ENCODE measurements at regions not wholly inside any gene's neighbourhood (a gene's known extent, or its start where the extent isn't known, plus 50 kb on each side); places are given as distances from the start of the nearest gene placed in this dataset.
"Not testable (repeated sequence)": the region's sequence is repeated elsewhere in the genome, so short reads cannot be mapped to it uniquely, and the experiment has no call there.

- Mint-ChIP-seq H3K9me3 (peaks cover 2% of the 10 kb centered on the region), H3K4me1 (ENCODE audit: low read depth) (no peaks in the 10 kb centered on the region), H3K36me3 (ENCODE audit: low read depth) (no peaks in the 10 kb centered on the region), H3K27me3 (ENCODE audit: low read depth) (no peaks in the 10 kb centered on the region), H3K27ac (no peak overlapping the region), H3K4me3 (no peak overlapping the region)
- CTCF ChIA-PET: no interaction called here
- intact Hi-C loops (cut with micrococcal nuclease): no loop called here
- no peak for DNase-seq
Observed at GRCh38 chrX:9376111-9376510, 88.7 kb upstream of the TBL1X start.

GRCh38 chrX:9377216-9377615 lies 87.6 kb upstream of the TBL1X start:
- H3K27ac Mint-ChIP-seq; H3K4me3 Mint-ChIP-seq; H3K36me3 Mint-ChIP-seq (ENCODE audit: low read depth); DNase-seq; H3K9me3 Mint-ChIP-seq; H3K27me3 Mint-ChIP-seq (ENCODE audit: low read depth); intact Hi-C loops (cut with micrococcal nuclease); H3K4me1 Mint-ChIP-seq (ENCODE audit: low read depth); CTCF ChIA-PET: not testable (repeated sequence)

GRCh38 chrX:9378980-9379696 lies 85.7 kb upstream of the TBL1X start:
- intact Hi-C loops (cut with micrococcal nuclease): no loop called here
- CTCF ChIA-PET: no interaction called here
- Mint-ChIP-seq H3K9me3 (peaks cover 2% of the 10 kb centered on the region), H3K4me1 (ENCODE audit: low read depth) (no peaks in the 10 kb centered on the region), H3K36me3 (ENCODE audit: low read depth) (no peaks in the 10 kb centered on the region), H3K27me3 (ENCODE audit: low read depth) (no peaks in the 10 kb centered on the region), H3K27ac (no peak overlapping the region), H3K4me3 (no peak overlapping the region)
- no peak for DNase-seq

- Mint-ChIP-seq H3K4me3 (no peak overlapping the region), H3K9me3 (peaks cover 2% of the 10 kb centered on the region), H3K27ac (no peak overlapping the region), H3K27me3 (ENCODE audit: low read depth) (no peaks in the 10 kb centered on the region), H3K36me3 (ENCODE audit: low read depth) (no peaks in the 10 kb centered on the region), H3K4me1 (ENCODE audit: low read depth) (no peaks in the 10 kb centered on the region)
- DNase-seq: no peak
- intact Hi-C loops (cut with micrococcal nuclease): no loop called here
- CTCF ChIA-PET: no interaction called here
Observed at GRCh38 chrX:9379697-9380551, 84.9 kb upstream of the TBL1X start.

DNA sequence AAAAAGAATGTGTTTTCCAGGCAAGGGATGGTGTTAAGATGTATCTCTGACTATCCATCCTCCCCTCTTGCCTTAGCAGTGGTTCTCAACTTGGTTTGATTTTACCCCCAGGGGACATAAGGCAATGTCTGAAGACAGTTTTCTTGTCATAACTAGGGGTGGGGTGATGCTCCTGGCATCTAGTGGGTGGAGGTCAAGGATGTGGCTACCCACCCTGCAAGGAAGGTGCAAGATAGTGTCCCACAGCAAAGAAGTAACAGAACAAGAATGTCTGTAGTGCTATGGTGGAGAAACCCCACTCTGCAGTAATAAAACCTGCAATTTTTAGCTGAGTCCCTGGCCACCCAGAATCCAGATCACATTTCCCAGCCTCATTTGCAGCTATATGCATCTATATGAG lies 81.2 kb upstream of the TBL1X start:
- no peaks in the 10 kb centered on the region for H3K9me3 Mint-ChIP-seq
- intact Hi-C loops (cut with micrococcal nuclease): no loop called here
- H3K27me3 Mint-ChIP-seq (ENCODE audit: low read depth): no peaks in the 10 kb centered on the region
- CTCF ChIA-PET: no interaction called here
- DNase-seq: no peak
- no peak overlapping the region for H3K4me3 Mint-ChIP-seq
- no peaks in the 10 kb centered on the region for H3K36me3 Mint-ChIP-seq (ENCODE audit: low read depth)
- H3K4me1 Mint-ChIP-seq (ENCODE audit: low read depth): no peaks in the 10 kb centered on the region
- no peak overlapping the region for H3K27ac Mint-ChIP-seq

- Mint-ChIP-seq H3K4me1 (ENCODE audit: low read depth) (no peaks in the 10 kb centered on the region), H3K4me3 (no peak overlapping the region), H3K9me3 (no peaks in the 10 kb centered on the region), H3K36me3 (ENCODE audit: low read depth) (no peaks in the 10 kb centered on the region), H3K27me3 (ENCODE audit: low read depth) (no peaks in the 10 kb centered on the region), H3K27ac (no peak overlapping the region)
- intact Hi-C loops (cut with micrococcal nuclease): no loop called here
- CTCF ChIA-PET: no interaction called here
- no peak for DNase-seq
Observed at GRCh38 chrX:9388450-9388849, 76.4 kb upstream of the TBL1X start.

DNA sequence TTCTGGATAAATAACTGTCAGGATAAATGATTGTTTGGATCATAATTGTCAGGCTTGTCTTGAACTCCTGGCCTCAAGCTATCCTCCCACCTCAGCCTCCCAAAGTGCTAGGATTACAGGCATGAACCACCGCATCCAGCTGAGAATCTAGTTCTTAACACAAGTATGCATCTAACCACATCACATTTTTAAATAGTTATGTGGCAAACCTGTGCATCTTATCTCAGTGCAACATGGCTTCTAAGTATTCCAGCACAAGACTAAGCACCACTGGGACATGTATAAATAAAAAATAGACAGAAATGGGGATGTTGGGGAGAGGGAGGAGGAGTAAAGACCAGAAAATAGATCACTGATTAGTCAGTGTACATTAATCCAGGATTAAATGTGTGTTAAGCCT lies 74.7 kb upstream of the TBL1X start:
- no peaks in the 10 kb centered on the region for H3K9me3 Mint-ChIP-seq
- DNase-seq: no peak
- H3K4me3 Mint-ChIP-seq: no peak overlapping the region
- H3K36me3 Mint-ChIP-seq (ENCODE audit: low read depth): no peaks in the 10 kb centered on the region
- CTCF ChIA-PET: interaction anchor here (0.7 kb wide), 1 partner anchor 297 kb away, joined by 3 read pairs; no protein-coding TSS in a partner anchor
- no peaks in the 10 kb centered on the region for H3K27me3 Mint-ChIP-seq (ENCODE audit: low read depth)
- H3K4me1 Mint-ChIP-seq (ENCODE audit: low read depth): no peaks in the 10 kb centered on the region
- H3K27ac Mint-ChIP-seq: no peak overlapping the region
- intact Hi-C loops (cut with micrococcal nuclease): no loop called here

DNA sequence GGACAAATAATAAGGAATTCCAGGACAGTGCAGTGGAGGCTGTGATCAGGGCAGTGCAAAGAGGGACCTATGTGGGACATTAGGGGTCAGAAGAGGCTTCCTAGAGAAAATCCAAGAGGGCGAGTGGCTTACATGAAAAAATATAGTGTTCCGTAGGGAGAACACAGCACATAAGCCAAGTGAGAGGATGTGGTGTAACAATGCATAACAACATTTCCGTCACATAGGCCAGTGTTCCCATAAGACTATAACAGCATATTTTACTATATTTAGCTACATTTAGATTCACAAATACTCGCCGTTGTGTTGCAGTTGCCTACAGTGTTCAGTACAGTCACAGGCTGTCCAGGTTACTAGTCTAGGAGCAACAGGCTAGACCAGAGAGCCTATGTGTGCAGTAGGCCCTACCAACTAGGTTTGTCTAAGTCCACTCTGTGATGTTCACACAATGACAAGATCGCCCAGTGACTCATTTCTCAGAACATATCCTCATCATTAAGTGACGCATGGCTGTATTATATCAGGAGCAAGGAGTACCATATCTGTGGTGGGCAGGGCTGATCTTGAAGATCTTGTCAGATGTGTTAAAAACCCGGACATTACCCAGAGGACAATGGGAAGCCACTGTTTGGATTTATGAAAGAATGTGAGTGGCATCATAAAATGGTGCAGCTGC lies 74.0 kb upstream of the TBL1X start:
- Mint-ChIP-seq H3K4me1 (ENCODE audit: low read depth) (no peaks in the 10 kb centered on the region), H3K27me3 (ENCODE audit: low read depth) (no peaks in the 10 kb centered on the region), H3K9me3 (no peaks in the 10 kb centered on the region), H3K27ac (no peak overlapping the region), H3K4me3 (no peak overlapping the region), H3K36me3 (ENCODE audit: low read depth) (no peaks in the 10 kb centered on the region)
- no peak for DNase-seq
- intact Hi-C loops (cut with micrococcal nuclease): no loop called here
- CTCF ChIA-PET: no interaction called here

- no peaks in the 10 kb centered on the region for H3K4me1 Mint-ChIP-seq (ENCODE audit: low read depth)
- H3K9me3 Mint-ChIP-seq: no peaks in the 10 kb centered on the region
- no peaks in the 10 kb centered on the region for H3K27me3 Mint-ChIP-seq (ENCODE audit: low read depth)
- H3K27ac Mint-ChIP-seq: no peak overlapping the region
- no peaks in the 10 kb centered on the region for H3K36me3 Mint-ChIP-seq (ENCODE audit: low read depth)
- CTCF ChIA-PET: no interaction called here
- H3K4me3 Mint-ChIP-seq: no peak overlapping the region
- intact Hi-C loops (cut with micrococcal nuclease): no loop called here
- DNase-seq: no peak
Observed at GRCh38 chrX:9392445-9392844, 72.4 kb upstream of the TBL1X start.

DNA sequence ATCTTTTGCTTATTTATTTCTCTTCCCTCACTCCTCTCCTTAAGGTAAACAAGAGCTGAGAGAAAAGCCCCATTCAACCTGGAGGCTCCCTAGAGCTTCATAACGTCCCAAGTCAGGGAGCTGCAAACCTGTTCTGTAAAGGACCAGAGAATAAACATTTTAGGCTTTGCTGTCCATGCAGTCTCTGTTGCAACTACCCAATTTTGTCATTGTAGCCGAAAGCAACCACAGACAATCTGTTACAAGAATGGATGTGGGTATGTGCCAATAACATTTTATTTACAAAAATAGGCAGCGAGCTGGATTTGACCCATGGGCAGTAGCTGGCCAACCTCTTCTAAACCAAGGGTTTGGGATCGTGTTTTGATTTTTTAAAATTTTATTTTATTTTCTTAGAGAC lies 71.3 kb upstream of the TBL1X start:
- no peak overlapping the region for H3K27ac Mint-ChIP-seq
- no peaks in the 10 kb centered on the region for H3K27me3 Mint-ChIP-seq (ENCODE audit: low read depth)
- intact Hi-C loops (cut with micrococcal nuclease): no loop called here
- DNase-seq: no peak
- H3K4me1 Mint-ChIP-seq (ENCODE audit: low read depth): no peaks in the 10 kb centered on the region
- CTCF ChIA-PET: no interaction called here
- no peaks in the 10 kb centered on the region for H3K9me3 Mint-ChIP-seq
- no peaks in the 10 kb centered on the region for H3K36me3 Mint-ChIP-seq (ENCODE audit: low read depth)
- H3K4me3 Mint-ChIP-seq: no peak overlapping the region

- no peaks in the 10 kb centered on the region for H3K27me3 Mint-ChIP-seq (ENCODE audit: low read depth)
- no peaks in the 10 kb centered on the region for H3K36me3 Mint-ChIP-seq (ENCODE audit: low read depth)
- intact Hi-C loops (cut with micrococcal nuclease): no loop called here
- no peak for DNase-seq
- H3K4me3 Mint-ChIP-seq: no peak overlapping the region
- H3K9me3 Mint-ChIP-seq: no peaks in the 10 kb centered on the region
- no peaks in the 10 kb centered on the region for H3K4me1 Mint-ChIP-seq (ENCODE audit: low read depth)
- no peak overlapping the region for H3K27ac Mint-ChIP-seq
- CTCF ChIA-PET: no interaction called here
Observed at GRCh38 chrX:9394212-9394611, 70.6 kb upstream of the TBL1X start.

- no peak overlapping the region for H3K4me3 Mint-ChIP-seq
- H3K4me1 Mint-ChIP-seq (ENCODE audit: low read depth): no peaks in the 10 kb centered on the region
- intact Hi-C loops (cut with micrococcal nuclease): no loop called here
- no peaks in the 10 kb centered on the region for H3K27me3 Mint-ChIP-seq (ENCODE audit: low read depth)
- no peak overlapping the region for H3K27ac Mint-ChIP-seq
- no peaks in the 10 kb centered on the region for H3K36me3 Mint-ChIP-seq (ENCODE audit: low read depth)
- H3K9me3 Mint-ChIP-seq: no peaks in the 10 kb centered on the region
- DNase-seq: no peak
- CTCF ChIA-PET: no interaction called here
Observed at GRCh38 chrX:9396930-9397329, 67.9 kb upstream of the TBL1X start.

DNA sequence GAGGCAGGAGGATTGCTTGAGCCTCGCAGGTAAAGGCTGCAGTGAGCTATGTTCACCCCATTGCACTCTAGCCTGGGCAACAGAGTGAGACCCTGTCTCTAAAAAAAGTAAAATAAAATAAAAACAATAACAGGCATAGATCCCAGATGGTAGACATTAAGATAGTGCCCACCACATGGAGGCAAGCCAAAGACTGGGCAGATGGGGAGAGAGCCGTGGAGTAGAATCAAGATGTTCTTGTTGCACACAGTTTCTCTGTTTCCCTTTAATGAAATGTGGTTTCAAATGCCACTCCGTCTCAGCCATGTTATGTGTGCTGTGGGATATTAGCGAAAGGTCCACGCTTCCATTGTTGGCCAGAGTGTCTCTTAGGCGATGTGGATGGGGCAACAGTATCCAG lies 63.8 kb upstream of the TBL1X start:
- Mint-ChIP-seq H3K4me1 (ENCODE audit: low read depth) (no peaks in the 10 kb centered on the region), H3K9me3 (no peaks in the 10 kb centered on the region), H3K36me3 (ENCODE audit: low read depth) (no peaks in the 10 kb centered on the region), H3K27ac (no peak overlapping the region), H3K27me3 (ENCODE audit: low read depth) (no peaks in the 10 kb centered on the region), H3K4me3 (no peak overlapping the region)
- no peak for DNase-seq
- intact Hi-C loops (cut with micrococcal nuclease): no loop called here
- CTCF ChIA-PET: no interaction called here

All from activated naive CD4-positive, alpha-beta T cell treated with anti-CD3 and anti-CD28 coated beads for 36 hours (primary cell).